ENCODE measurements at regions not wholly inside any gene's neighbourhood (a gene's known extent, or its start where the extent isn't known, plus 50 kb on each side); places are given as distances from the start of the nearest gene placed in this dataset.

- no peak for TF ChIP-seq CTCF (IDR thresholded peaks at IDR 0.05; ENCODE audit: low read depth, low read length, poor library complexity, severe bottlenecking)
- TF ChIP-seq EZH2phosphoT487 (IDR thresholded peaks at IDR 0.05; ENCODE audit: borderline replicate concordance, low read length), result no peak
Measured at GRCh38 chr6:56311061-56311460, 63.7 kb upstream of the COL21A1 start.
